Panc1 (cell line): ENCODE measurements at regions not wholly inside any gene's neighbourhood (a gene's known extent, or its start where the extent isn't known, plus 50 kb on each side); places are given as distances from the start of the nearest gene placed in this dataset.

Experiments
- TF ChIP-seq, protein P1 (sequence below): fragments of 450-650 bp; IDR thresholded peaks from 2 replicates; pipeline ENCODE4 v1.5.1; 2017; ENCODE audit warnings: mild to moderate bottlenecking
- TF ChIP-seq, protein P2 (sequence below), 2 experiments: IDR thresholded peaks; 2 replicates each; pipeline ENCODE4 v1.6.1; 2011 to 2012; ENCODE audit warnings: low read depth in 2 of 2, control low read depth in 1 of 2, low read length in 1 of 2, mild to moderate bottlenecking in 1 of 2, moderate library complexity in 1 of 2; ENCODE audit not compliant: insufficient read depth in 1 of 2

DNA sequence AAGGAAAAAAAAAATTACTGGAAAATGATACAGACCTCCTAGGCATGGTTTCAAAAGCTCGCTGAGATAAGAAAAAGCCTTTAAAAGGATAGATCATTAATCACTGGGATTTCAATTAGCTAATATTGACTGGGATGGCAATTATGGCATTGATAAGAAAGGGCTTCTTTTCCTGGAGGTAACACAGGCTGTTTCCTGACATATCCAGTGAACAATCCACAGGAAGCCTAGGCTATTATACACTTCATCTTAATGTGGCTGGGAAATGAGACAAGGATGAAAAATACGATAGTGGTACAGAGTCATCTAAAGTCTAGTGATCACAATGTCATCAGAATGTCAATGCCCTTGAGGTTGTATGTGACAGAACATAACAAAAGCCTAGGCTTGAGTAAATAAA, 1579.3 kb downstream of the C4orf33 start:
- TF ChIP-seq, protein P1, sequence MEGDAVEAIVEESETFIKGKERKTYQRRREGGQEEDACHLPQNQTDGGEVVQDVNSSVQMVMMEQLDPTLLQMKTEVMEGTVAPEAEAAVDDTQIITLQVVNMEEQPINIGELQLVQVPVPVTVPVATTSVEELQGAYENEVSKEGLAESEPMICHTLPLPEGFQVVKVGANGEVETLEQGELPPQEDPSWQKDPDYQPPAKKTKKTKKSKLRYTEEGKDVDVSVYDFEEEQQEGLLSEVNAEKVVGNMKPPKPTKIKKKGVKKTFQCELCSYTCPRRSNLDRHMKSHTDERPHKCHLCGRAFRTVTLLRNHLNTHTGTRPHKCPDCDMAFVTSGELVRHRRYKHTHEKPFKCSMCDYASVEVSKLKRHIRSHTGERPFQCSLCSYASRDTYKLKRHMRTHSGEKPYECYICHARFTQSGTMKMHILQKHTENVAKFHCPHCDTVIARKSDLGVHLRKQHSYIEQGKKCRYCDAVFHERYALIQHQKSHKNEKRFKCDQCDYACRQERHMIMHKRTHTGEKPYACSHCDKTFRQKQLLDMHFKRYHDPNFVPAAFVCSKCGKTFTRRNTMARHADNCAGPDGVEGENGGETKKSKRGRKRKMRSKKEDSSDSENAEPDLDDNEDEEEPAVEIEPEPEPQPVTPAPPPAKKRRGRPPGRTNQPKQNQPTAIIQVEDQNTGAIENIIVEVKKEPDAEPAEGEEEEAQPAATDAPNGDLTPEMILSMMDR, result no peak
- TF ChIP-seq, protein P2, sequence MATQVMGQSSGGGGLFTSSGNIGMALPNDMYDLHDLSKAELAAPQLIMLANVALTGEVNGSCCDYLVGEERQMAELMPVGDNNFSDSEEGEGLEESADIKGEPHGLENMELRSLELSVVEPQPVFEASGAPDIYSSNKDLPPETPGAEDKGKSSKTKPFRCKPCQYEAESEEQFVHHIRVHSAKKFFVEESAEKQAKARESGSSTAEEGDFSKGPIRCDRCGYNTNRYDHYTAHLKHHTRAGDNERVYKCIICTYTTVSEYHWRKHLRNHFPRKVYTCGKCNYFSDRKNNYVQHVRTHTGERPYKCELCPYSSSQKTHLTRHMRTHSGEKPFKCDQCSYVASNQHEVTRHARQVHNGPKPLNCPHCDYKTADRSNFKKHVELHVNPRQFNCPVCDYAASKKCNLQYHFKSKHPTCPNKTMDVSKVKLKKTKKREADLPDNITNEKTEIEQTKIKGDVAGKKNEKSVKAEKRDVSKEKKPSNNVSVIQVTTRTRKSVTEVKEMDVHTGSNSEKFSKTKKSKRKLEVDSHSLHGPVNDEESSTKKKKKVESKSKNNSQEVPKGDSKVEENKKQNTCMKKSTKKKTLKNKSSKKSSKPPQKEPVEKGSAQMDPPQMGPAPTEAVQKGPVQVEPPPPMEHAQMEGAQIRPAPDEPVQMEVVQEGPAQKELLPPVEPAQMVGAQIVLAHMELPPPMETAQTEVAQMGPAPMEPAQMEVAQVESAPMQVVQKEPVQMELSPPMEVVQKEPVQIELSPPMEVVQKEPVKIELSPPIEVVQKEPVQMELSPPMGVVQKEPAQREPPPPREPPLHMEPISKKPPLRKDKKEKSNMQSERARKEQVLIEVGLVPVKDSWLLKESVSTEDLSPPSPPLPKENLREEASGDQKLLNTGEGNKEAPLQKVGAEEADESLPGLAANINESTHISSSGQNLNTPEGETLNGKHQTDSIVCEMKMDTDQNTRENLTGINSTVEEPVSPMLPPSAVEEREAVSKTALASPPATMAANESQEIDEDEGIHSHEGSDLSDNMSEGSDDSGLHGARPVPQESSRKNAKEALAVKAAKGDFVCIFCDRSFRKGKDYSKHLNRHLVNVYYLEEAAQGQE (IDR thresholded peaks at IDR 0.05; ENCODE audit: insufficient read depth in 1 of 2, low read depth in 2 of 2, low read length in 1 of 2), result no peak
